ENCODE measurements at regions not wholly inside any gene's neighbourhood (a gene's known extent, or its start where the extent isn't known, plus 50 kb on each side); places are given as distances from the start of the nearest gene placed in this dataset.
A peak's percentile ranks its signal among the peaks of the same experiment; 100 is the strongest.

DNA sequence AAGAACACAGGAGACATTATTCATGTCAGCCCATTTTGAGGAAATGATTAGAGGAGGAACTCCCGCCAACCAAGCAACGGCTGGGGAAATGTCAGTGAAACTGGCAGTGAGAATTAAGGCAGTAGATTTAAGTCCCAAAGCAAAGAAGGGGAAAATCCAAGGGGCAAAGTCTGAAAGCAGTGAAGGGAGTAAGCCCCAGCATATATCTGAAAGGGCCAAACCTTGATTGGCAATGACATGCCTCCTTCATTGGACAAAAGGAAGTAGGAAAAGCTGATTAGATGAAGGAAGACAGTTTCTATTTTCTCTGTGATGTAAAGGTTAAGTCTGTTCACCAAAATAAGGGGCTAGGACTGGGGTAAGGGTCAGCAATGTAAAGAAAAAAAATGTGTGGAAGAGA lies 190.3 kb downstream of the RNF144B start:
- ATAC-seq (no peak), DNase-seq (no peak)
- intact Hi-C loops (cut with DNase I, micrococcal nuclease) = no loop called here
- no peaks in the 10 kb centered on the region for H3K36me3 ChIP-seq (ENCODE audit: low read depth)
- no peak for TF ChIP-seq CTCF (IDR thresholded peaks at IDR 0.05)
- H3K4me1 ChIP-seq (ENCODE audit: low read depth) = no peaks in the 10 kb centered on the region
- no peak overlapping the region for H3K4me3 ChIP-seq
- H3K9me3 ChIP-seq = no peaks in the 10 kb centered on the region

DNA sequence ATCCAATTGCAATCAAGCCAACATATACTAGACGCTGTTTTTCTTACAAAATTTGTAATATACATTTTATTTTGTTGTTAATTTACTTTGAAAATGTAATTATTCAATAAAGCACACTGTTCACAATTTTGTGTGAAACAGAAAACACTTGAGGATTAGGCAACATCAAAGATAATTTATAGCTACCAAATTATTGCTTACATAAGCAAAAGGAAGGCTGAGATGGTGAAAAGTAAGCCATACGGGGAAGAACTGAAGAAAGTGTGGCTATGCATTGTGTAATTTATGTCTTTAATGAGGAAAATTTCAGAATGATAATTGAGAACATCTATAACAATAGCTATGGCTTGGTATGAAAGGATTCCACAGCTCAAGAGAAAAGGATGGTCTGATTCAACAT lies 192.0 kb downstream of the RNF144B start:
- H3K4me3 ChIP-seq = no peak overlapping the region
- ATAC-seq (no peak), DNase-seq (no peak)
- no peak for TF ChIP-seq CTCF (IDR thresholded peaks at IDR 0.05)
- no peaks in the 10 kb centered on the region for H3K9me3 ChIP-seq
- intact Hi-C loops (cut with DNase I, micrococcal nuclease) = no loop called here
- H3K36me3 ChIP-seq (ENCODE audit: low read depth) = no peaks in the 10 kb centered on the region
- H3K4me1 ChIP-seq (ENCODE audit: low read depth) = no peaks in the 10 kb centered on the region

GRCh38 chr6:18579869-18580268 lies 192.7 kb downstream of the RNF144B start:
- DNase-seq (no peak), ATAC-seq (no peak)
- H3K4me3 ChIP-seq = no peak overlapping the region
- no peaks in the 10 kb centered on the region for H3K9me3 ChIP-seq
- intact Hi-C loops (cut with DNase I, micrococcal nuclease) = no loop called here
- H3K36me3 ChIP-seq (ENCODE audit: low read depth) = no peaks in the 10 kb centered on the region
- H3K4me1 ChIP-seq (ENCODE audit: low read depth) = no peaks in the 10 kb centered on the region
- TF ChIP-seq CTCF (IDR thresholded peaks at IDR 0.05) = no peak

- DNase-seq = no peak
- intact Hi-C loops (cut with DNase I, micrococcal nuclease) = no loop called here
Measured at GRCh38 chr6:18584372-18584771, 197.2 kb downstream of the RNF144B start.

GRCh38 chr6:18585032-18585573 lies 198.0 kb downstream of the RNF144B start:
- ATAC-seq = peak; percentile 91

More at GRCh38 chr6:18584372-18584771, 197.2 kb downstream of the RNF144B start:
- TF ChIP-seq CTCF (IDR thresholded peaks at IDR 0.05) = no peak
- Histone ChIP-seq H3K9me3 (no peaks in the 10 kb centered on the region), H3K36me3 (ENCODE audit: low read depth) (no peaks in the 10 kb centered on the region), H3K4me3 (no peak overlapping the region), H3K4me1 (ENCODE audit: low read depth) (no peaks in the 10 kb centered on the region)
- ATAC-seq = no peak

More at GRCh38 chr6:18585032-18585573, 198.0 kb downstream of the RNF144B start:
- no peaks in the 10 kb centered on the region for H3K9me3 ChIP-seq
- intact Hi-C loops (cut with DNase I, micrococcal nuclease) = no loop called here
- H3K4me1 ChIP-seq (ENCODE audit: low read depth) = no peaks in the 10 kb centered on the region
- H3K4me3 ChIP-seq = no peak overlapping the region
- no peak for TF ChIP-seq CTCF (IDR thresholded peaks at IDR 0.05)
- peak in 2 of 3 donors; percentile 45 to 51 for DNase-seq
- H3K36me3 ChIP-seq (ENCODE audit: low read depth) = no peaks in the 10 kb centered on the region
